HL-60 (cell line): ENCODE measurements at regions not wholly inside any gene's neighbourhood (a gene's known extent, or its start where the extent isn't known, plus 50 kb on each side); places are given as distances from the start of the nearest gene placed in this dataset.
"Not testable (repeated sequence)": the region's sequence is repeated elsewhere in the genome, so short reads cannot be mapped to it uniquely, and the experiment has no call there.

ENCODE experiments used
- DNase-seq, 2 experiments: peaks; one replicate each; pipeline ENCODE4 v3.0.0-alpha.2; 2010 to 2020; ENCODE audit warnings: low read depth in 1 of 2, low spot score in 1 of 2
- H3K27ac ChIP-seq: fragments of 250-450 bp; sonication (Bioruptor Pico); replicated peaks from 2 replicates; pipeline ENCODE4 v1.5.1; 2020; ENCODE audit warnings: mild to moderate bottlenecking, moderate library complexity
- H3K27me3 ChIP-seq: fragments of 250-450 bp; sonication (Bioruptor Pico); 2 replicates; pipeline ENCODE4 v1.5.1; 2021; ENCODE audit warnings: mild to moderate bottlenecking, moderate library complexity; ENCODE audit not compliant: insufficient read depth, poor library complexity, severe bottlenecking
- H3K4me3 ChIP-seq: replicated peaks from 2 replicates; pipeline ENCODE4 v1.5.1; 2011; ENCODE audit warnings: mild to moderate bottlenecking, control low read depth, low read length; ENCODE audit not compliant: insufficient read depth
- CTCF ChIP-seq: IDR thresholded peaks from one replicate; pipeline ENCODE4 v1.5.1; 2011; ENCODE audit warnings: low read length, control low read depth, inconsistent platforms; ENCODE audit not compliant: insufficient read depth
- GABPA ChIP-seq: IDR thresholded peaks from 2 replicates; pipeline ENCODE4 v1.6.1; 2012; ENCODE audit warnings: low read depth
- POLR2AphosphoS5 ChIP-seq: IDR thresholded peaks from 2 replicates; pipeline ENCODE4 v1.6.1; 2012; ENCODE audit warnings: low read depth
- REST ChIP-seq: IDR thresholded peaks from 2 replicates; pipeline ENCODE4 v1.6.1; 2012; ENCODE audit warnings: low read depth; ENCODE audit not compliant: insufficient replicate concordance
- SPI1 ChIP-seq: IDR thresholded peaks from 2 replicates; pipeline ENCODE4 v1.6.1; 2012; ENCODE audit warnings: low read depth, mild to moderate bottlenecking, borderline replicate concordance

DNA sequence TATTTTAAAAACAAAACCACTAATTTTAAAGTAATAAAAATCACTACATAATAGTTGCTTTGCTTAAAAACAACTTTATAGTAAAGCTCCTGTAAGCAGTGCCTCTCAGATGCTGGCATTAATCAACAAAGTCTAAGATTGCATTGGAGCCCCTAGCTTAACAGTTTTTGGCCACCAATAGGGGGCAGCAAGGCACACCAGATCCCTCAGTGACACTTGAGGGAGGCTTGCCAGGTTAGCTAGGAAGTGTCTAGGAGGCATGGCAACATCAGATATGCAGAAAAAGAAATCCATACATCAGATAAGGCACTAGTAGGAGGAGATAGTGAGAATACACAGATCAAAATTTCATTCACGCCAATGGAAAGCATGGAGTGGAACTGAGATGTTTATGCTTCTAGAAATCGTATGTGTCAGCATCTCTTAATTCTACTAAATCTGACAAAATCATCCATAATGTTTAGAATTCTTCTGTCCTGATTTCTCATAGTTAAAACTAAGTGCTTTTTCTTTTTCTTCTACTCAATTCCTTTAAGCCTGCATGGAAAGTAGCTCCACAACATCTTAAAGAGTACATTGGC lies 73.6 kb upstream of the PAM start:
- Histone ChIP-seq H3K4me3 (no peak overlapping the region), H3K27me3 (no peaks in the 10 kb centered on the region), H3K27ac (no peak overlapping the region)
- peak in 1 of 2 experiments; percentile 43 for DNase-seq
- TF ChIP-seq SPI1 (no peak), REST (no peak), CTCF (no peak), GABPA (no peak), POLR2AphosphoS5 (no peak)

GRCh38 chr5:102682101-102682647 lies 72.9 kb upstream of the PAM start:
- no peak for DNase-seq
- TF ChIP-seq SPI1, result no peak
- no peak for TF ChIP-seq REST
- no peak for TF ChIP-seq POLR2AphosphoS5
- Histone ChIP-seq H3K27me3 (no peaks in the 10 kb centered on the region), H3K4me3 (no peak overlapping the region), H3K27ac (no peak overlapping the region)

DNA sequence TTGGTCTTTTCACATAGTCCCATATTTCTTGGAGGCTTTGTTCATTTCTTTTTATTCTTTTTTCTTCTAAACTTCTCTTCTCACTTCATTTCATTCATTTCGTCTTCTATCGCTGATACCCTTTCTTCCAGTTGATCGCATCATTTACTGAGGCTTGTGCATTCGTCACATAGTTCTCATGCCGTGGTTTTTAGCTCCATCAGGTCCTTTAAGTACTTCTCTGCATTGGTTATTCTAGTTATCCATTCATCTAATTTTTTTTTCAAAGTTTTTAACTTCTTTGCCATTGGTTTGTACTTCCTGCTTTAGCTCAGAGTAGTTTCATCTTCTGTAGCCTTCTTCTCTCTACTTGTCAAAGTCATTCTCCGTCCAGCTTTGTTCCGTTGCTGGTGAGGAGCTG lies 67.0 kb upstream of the PAM start:
- not testable (repeated sequence) for H3K27ac ChIP-seq, DNase-seq, H3K4me3 ChIP-seq, H3K27me3 ChIP-seq

- not testable (repeated sequence) for DNase-seq, H3K27me3 ChIP-seq, H3K4me3 ChIP-seq, H3K27ac ChIP-seq
These were observed 66.3 kb upstream of the PAM start for GRCh38 chr5:102688581-102689342.

- H3K4me3 ChIP-seq, result no peak overlapping the region
- no peak for DNase-seq
- H3K27ac ChIP-seq, result no peak overlapping the region
- TF ChIP-seq SPI1, result no peak
- no peak for TF ChIP-seq POLR2AphosphoS5
- TF ChIP-seq GABPA, result no peak
- no peak for TF ChIP-seq CTCF
- no peak for TF ChIP-seq REST
- no peaks in the 10 kb centered on the region for H3K27me3 ChIP-seq
These were observed 64.2 kb upstream of the PAM start for GRCh38 chr5:102690910-102691309.
